ENCODE measurements at regions not wholly inside any gene's neighbourhood (a gene's known extent, or its start where the extent isn't known, plus 50 kb on each side); places are given as distances from the start of the nearest gene placed in this dataset.

DNA sequence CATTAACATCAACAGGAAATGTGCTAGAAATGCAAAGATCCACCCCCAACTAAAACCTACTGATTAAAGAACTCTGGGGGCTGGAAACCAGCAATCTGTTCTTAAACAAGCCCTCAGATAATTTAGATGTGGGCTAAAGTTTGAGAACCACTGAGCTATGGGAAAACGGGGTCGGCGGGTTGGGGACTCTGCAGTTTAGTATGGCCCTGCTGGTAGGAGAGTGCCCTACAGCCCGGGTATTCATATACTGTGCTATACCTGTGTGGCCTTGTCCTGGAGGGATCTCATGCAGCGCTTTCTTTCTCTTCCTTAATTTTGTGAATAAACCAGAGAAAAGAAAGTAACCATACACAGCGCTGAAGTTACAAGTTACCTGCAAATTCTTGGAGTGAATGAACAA lies 189.7 kb upstream of the GBE1 start:
- DNase-seq, result no peak

DNA sequence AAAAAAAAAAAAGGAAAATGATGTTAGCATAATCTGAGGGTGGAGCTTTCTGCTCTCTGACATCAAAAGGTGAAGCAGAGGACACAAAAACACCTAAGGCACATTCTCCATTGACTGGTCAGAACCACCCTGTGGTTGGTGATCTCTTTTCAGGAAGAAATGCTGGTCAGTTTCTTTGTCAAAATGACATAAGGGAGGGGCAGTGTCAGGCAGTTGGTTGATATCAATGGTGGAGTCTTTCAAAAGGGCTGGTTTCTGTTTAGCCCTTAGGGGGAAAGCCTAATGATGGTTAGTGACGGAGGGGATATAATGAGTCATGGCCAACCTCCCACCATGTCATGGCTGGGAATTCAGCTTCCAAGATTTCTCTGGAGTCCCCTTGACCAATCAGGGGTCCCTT lies 185.9 kb upstream of the GBE1 start:
- no peak for DNase-seq

DNA sequence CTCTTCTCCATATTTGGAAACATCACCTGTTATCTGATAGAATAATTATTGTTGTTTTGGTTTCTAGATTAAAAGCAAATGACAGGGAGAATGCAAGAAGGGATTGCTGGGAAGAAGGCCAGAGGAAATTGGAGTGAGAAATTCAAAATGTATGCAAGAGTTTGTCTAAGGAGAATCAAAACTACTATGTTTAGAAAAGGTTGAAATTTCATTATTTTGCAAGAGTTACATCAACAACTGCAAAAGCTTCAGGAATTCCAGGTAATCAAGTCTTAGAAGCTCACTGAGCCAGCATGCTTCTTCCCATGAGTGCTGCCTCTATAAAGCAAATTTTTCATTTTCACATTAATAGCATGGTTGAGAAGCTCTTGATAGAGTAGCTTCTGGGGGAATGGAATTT lies 177.2 kb upstream of the GBE1 start:
- DNase-seq, result no peak

DNA sequence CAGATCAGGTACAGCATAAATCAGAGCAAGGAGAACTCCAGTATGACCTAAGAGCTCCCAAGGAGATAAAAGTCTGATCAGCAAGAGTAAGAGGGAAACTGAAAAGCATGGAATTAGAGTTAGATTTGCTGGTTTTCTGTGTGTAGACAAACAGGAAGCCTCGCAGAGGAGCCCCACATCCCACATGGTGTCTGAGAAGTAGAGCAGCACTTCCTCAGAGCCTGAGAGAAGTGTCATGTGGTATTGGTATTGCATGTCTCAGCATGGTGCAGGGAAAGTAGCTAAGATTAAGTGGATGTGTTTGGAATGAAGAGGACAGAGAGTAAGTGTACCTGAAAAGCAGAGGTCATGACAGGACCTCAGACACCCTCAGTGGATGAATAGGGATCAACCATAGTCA lies 175.4 kb upstream of the GBE1 start:
- no peak for DNase-seq

DNA sequence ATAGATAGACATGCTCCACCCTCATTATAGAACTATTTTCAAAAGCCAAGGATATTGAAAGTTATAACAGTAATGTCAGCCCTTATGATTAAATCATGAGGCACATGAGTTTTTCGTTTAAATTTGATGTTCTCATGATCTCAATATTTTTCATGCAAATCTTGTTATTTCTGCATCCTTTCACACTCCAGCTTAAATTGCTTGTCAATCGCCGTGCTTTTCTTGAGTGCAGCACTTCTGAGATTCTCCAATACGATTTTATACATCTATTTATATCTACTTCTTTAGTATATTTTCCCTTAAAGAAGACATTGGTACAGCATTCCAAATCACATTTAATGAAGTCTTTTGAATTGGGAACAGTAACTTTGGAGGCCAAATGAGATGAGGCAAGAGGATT lies 171.2 kb upstream of the GBE1 start:
- no peak for DNase-seq

DNA sequence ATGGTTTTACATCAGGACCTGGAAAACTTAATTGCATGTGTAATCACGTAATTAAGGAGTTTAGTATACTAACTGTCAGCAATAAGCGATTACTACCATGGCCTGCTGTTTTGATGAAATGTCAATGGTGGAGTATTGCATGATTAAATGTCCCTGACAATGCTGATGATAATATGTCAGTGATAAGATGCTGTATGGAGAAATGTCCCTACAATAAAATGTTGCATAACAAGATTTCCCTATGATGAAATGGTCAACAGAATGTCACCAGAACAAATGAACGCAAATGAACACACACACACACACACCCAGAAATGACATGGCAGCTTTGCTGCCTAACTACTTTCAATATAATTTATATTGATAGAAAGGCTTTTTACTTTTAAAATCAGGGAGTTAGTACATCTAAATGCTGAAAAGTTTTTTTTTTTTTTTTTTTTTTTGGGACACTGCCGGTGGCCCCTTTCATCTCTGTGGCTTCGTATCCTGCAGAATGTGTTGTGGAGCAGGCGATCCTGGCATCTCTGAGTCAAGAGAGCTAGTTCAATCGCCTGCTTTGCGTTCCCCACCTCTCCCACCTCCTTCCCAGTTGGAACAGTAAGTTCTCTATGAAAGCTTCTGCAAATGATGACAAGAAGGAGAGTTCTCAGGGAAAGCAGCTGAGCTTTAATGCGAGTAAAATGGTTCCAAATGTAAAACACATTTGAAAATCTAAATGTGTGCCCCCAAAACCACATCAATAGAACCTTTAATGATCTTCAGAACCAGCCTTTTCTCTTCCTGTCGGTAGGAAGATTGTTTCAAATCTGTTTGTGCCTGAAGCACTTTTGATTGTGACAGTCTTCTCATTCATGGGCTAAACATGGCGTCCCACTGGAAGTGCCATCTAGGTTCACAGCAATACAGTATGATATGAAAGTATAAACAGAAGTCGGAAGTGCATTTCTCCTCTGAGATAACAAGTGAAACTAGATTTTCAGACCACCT lies 170.1 kb upstream of the GBE1 start:
- no peak for DNase-seq

DNA sequence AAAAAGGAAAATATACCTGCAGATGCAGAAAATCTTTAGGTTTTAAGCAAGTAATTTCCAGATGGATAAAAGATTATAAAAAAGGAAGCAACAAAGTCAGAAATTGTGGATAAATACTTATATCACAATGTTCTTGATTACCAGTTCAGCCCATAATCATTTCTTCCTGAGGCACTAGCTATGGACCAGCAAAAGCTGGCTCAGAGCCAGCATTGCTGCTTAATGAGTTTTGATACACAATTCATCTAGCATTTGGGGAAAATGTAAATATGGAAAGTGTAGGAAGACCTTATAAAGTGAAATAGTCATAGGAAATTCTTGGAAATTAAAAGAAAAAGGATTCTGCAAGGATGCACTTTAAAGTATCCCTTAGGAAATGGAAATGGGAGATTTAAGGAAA lies 168.3 kb upstream of the GBE1 start:
- DNase-seq, result no peak

DNA sequence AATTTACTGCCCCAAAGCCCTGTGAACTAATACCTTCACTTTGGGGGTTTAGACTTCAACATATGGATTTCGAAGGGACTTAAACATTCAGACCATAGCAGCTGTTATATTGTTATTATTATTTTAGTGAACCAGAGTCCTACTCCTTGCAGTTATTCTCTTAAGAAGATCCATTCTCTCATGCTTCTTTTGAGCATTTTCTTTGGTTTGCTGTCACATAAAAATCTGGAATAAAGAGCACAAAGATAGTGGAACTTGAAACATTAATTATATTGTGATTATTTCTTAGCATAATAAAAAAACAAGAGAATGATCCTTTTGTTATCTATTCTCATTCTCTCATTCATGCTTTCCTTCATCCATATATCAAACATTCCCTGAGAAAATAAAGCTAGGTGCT lies 166.4 kb upstream of the GBE1 start:
- no peak for DNase-seq

DNA sequence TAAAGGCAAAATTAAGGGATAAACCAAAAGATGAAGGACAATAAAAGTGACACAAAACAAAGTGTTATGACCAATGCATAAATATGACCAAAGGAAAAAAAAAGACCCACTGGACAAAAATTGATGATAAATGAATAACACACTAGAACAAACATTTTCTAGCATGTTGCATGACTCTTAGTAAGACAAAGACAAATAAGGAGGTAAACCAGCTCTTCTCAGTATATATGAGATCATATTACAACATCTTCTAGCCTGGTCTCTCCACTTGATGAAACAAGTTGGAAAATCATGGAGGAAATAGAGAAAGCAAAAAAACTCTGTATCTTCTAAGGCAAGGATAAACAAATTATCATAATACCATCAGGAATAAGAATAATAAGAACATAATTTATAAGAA lies 163.9 kb upstream of the GBE1 start:
- DNase-seq, result no peak

DNA sequence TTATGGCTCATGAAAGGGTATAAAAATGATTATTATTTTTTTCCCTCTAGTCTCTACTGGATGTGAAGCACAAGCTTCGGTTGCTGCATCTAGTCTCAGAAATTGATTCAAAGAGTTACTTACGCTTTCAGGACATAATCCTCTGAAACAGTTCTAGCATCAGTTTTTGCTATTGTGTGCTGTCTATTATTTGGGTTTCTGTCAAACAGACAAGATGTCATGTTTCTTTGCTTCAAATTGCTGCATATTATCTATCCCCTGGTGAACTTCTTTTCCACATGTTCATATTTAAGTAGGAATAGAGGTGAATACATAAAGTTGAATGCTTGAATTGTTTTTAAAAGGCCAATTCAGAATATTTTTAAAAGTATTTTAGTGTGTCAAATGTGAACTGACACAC lies 161.6 kb upstream of the GBE1 start:
- no peak for DNase-seq

DNA sequence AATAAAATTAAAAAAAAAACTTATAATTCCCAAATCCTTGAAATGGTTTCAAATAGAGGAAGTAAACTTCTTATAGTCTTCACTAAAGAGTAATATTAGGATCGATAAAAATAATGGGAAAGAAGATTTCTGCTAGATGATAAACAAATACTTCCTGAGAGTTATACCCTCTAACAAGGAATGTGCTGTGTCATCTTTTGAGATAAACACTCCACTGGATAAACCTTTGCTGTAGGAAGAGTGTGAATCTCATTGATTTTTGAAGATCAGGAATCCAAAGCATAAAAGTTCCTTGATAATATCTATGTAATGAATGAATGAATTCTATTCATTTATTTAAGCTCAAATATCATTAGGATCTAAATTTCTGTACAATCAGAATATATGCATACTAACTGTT lies 161.0 kb upstream of the GBE1 start:
- DNase-seq, result no peak

DNA sequence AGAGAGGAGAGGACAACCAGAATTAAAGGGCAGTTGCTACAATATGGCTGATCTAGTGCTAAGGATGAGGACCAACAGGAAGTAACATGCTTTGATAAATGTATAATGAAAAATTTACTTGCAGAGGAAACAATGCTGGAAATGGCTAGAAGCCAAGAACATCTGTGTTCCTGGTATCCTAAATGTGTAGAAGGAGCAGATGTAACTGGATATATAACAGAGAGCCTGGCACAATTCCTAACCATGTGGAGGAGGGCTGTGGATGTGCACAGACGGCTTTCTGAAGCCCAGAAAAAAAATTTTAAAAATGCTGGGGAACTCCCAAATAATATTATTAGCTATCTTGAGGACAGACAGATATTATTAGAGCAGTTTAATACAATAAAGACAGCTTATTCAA lies 159.4 kb upstream of the GBE1 start:
- no peak for DNase-seq

DNA sequence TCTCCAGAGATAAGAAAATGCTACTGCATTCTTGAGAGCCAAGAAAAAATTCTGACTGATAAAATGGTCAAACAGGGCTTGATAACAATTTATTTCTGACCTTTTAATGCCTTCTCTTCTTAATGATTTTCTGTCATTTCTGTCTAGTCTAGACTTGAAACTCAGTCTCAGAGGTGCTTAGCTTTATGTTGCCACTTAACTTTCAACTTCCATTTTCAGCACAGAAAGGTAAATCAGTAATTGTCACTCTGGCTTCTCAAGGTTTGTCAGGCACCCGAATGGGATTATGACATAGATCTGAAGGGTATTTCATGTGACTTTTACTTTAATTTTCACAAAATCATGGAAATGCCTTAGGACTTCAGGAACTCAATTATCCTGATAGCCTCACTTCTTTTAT lies 155.4 kb upstream of the GBE1 start:
- no peak for DNase-seq

DNA sequence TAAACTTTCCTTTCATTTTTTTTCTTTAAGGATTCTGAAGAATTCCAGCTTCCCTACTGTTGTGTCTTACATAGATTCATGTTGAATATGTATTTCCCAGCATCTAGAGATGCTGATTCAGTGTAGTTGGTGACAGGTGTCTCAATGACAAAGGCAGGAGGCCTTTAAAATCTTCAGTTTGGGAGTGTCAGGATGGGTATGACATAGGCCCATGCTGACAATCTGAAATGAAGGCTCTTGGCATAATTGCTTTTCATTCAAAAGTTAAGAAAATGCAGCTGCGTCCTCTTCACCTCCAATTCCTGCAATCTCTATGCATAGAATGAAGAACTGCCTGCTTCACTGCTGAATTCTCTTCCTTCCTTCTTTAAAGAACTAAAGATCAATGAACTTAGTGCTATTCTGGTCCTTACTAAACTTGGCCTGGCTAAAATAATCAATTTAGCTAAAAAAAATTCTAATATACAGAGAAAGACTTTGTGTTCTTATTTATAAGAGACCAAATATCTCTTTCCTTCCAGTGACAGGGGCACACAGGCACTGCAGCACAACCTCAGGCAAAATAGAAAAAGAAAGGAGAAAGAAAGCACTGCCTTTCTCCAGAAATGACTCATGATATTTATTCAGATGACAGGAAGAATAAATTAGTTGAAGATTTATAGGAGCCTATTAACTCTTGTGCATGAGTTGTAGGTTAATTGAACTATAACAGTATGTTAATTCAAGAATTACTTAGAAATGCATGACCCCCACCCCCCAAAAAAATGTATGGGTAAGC lies 152.6 kb upstream of the GBE1 start:
- DNase-seq, result no peak

DNA sequence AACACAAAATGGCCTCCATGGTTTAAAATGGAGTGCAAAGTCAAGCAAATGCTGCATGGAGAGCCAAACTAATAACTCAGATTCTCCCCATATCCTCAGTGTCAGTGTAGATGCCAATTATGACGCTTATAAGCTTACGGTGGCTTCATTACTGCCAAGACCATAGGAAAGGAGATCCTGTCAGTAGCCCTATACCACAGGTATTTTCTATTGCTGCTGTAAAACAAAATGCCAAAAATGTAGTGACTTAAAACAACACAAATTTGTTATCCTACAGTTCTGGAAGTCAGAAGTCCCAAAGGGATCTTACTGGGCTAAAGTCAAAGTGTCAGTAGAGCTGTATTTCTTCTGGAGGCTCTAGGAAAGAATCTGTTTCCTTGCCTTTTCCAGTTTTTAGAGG lies 149.8 kb upstream of the GBE1 start:
- DNase-seq, result no peak

DNA sequence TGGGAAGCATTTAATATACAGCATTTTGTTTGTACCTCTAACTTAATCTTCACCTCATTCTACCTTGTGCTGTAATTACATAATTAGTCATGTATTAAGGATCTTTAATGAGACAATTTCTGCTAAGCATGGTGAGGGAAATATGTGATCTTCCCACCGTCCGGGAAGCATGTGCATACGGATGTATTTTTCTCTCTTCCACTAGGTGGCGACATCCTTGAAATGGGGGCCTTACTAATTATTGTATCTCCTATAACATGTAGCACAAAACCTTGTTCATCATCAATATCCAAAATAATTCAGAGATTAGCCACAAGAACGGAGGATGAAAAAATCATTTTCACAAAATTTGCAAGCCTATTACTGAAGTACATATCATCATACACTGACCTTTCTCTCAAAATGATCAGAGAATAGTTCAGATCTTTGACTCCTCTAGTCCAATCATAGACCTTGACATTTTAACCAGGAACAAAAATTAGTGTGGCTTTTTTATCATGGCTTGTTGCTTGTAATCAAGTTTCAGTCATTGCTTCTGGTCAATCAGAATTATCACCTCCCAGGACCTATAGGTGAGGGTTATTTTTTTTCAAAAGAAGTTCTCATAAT lies 148.9 kb upstream of the GBE1 start:
- DNase-seq, result no peak

DNA sequence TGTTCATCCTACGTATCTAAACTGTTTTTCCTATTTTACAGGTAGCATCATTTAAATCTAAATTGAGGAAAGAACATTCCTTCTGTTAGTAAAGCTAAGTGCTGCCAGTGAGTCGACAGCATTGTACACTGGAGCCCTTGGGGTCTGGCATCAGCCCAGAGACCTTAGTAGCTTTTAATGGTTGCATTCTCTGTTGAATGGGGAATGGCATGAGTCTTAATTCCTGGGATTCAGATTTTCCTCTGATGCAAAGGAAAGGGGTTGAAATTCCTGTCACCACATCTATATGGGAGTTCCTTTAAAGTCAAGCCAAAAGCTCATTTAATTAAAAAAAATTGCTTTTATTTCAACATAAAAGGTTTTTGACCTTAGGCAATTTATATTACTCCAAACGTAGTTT lies 148.4 kb upstream of the GBE1 start:
- DNase-seq, result no peak

DNA sequence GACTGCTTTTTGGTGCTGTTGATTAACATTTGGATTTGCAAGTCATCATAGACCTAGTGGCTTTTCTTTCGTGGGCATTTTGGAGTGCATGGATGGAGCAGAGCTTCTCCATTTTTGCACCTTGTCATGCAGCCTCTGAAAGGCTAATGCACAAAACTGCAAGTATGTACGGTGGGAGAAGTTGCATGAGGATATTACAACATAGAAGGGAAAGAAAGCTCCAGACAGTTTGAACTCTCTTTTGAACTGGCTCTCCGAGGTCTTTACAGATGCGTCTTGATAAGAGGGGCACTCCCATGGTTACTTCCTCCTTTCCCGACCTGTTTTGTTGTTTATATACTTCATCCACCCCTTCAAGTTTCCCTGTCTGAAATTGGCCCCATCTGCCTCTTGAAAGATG lies 147.1 kb upstream of the GBE1 start:
- no peak for DNase-seq

DNA sequence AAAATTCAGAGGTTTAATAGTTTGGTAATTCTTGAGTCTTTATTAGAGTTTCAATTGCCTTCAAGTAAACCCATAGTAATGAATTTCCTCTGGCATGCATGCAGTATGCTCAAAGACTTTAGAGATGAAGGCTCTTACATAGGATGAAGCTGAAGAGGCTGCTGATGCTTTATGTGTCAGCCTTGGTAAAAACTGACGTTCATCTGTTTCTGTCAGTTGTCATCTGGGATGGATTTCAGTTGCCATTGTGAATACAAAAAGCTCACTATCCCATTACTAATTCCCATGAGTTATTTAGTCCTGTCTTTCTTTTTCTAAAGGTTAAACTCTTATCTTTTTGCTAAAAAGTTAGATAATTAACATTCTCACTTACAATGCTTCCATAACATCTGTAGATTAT lies 136.9 kb upstream of the GBE1 start:
- no peak for DNase-seq

DNA sequence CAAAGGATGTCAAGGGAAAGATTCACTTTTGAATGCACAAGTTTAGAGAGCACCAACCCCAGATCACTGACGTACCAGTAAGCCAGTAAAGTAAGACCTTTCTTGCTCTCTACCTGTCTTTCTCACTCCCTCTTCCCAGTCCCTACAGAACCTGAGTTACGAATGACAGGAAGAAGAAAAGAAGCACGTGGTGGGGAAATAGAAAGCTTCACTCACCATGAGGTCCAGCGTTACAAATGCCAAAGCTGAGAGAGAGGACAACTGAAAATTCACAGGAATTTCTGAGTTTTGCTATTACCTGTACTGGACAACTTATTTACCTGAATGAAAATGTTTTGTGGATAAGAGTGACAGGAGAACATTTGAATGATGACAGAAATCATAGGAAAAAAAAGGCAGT lies 133.2 kb upstream of the GBE1 start:
- no peak for DNase-seq

DNA sequence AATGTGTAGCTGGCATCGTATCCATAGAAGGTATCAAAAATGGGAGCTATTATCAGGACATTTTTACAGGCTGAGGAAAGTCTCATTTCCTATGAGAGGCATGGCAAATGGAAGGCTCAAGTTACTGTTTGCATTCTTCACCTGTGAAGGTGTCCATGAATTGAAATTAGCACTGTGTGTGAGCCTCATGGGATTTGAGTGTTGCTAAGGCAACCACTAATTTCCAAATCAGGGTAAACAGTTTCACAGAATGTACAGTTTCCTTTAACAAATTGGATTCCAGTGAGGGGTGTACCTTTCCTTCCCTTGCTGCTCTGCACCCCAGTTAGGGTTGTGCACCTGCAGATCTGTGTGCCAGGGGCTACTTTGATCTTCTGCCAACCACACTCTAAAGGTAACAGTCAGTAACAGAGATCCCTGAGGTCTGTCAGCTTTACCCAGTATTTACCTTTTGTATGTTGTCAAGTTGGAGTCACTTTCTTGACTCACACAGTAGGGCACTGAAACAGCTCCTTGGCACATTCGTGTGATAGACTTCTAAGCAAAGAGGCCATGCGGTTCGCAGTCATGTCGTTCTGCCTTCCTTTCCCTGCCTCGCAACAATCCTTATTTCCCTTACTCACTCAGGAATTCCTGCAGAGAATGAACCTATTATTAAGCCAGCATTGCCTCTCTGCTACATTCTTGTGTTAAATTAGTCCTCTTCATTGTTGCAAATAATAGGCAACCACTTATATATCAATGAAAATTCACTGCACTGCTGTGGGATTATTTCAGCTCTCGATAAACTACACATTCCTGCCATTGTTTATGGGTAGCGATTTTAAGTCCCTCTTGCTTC lies 129.8 kb upstream of the GBE1 start:
- no peak for DNase-seq

DNA sequence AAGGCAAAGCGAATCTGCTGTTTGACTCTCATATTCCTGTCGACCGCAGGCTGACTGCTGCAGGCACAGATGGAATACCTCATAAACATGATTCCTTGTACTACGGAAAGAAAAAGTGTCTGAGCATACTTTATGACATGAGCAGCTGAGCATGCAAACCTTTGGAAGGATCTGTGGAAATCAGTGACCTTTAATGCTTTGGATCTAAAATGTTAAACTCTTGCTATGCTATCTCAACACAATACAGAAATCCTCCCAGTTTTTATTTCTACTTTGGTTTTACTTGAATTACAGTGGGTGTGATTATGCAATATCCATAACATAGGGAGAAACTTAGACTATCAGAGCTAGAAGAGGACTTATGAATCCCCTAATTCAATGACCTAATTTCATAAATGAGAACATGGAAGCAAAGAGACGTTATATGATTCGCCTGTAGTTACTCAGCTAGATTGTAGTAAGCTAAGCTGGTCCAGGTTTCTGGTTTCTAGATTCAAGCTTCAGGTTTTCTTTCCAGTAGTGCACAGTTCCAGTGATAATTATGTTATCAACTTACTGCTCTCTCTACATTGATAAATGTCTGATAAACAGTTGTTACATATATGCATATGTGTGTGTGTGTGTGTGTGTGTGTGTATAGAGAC lies 127.6 kb upstream of the GBE1 start:
- no peak for DNase-seq

Measured in activated naive CD4-positive, alpha-beta T cell treated with anti-CD3 and anti-CD28 coated beads, Interleukin-2, amount 50 U/mL, for 16 hours (primary cell).